ENCODE measurements at regions not wholly inside any gene's neighbourhood (a gene's known extent, or its start where the extent isn't known, plus 50 kb on each side); places are given as distances from the start of the nearest gene placed in this dataset.

DNA sequence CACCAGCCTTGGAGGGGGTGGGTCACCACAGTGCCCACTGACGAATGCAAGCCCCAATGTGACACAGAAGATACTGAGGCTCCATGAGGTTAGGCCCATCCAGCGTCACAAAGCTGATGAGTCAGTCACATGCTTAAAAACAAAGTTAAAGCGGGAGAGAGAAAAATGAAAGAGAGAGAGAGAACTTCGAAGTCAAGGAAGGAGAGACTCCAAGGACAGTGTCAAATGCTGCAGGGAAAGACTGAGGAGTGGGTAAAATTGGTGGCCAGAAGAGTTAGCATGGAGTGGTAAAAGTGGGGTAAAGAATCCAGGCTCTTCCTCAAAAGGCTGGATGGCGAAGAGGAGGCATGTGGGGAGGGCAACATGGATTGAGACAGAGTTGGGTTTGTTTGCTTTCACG, 201.9 kb upstream of the CCDC150 start:
- no peak for TF ChIP-seq POLR2A (IDR thresholded peaks at IDR 0.05)
- TF ChIP-seq, protein P1, sequence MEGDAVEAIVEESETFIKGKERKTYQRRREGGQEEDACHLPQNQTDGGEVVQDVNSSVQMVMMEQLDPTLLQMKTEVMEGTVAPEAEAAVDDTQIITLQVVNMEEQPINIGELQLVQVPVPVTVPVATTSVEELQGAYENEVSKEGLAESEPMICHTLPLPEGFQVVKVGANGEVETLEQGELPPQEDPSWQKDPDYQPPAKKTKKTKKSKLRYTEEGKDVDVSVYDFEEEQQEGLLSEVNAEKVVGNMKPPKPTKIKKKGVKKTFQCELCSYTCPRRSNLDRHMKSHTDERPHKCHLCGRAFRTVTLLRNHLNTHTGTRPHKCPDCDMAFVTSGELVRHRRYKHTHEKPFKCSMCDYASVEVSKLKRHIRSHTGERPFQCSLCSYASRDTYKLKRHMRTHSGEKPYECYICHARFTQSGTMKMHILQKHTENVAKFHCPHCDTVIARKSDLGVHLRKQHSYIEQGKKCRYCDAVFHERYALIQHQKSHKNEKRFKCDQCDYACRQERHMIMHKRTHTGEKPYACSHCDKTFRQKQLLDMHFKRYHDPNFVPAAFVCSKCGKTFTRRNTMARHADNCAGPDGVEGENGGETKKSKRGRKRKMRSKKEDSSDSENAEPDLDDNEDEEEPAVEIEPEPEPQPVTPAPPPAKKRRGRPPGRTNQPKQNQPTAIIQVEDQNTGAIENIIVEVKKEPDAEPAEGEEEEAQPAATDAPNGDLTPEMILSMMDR (IDR thresholded peaks at IDR 0.05), result no peak
- no peak for TF ChIP-seq POLR2AphosphoS5 (IDR thresholded peaks at IDR 0.05)

All from stomach (tissue), 4 donors.